PC-3 (cell line): ENCODE measurements at regions not wholly inside any gene's neighbourhood (a gene's known extent, or its start where the extent isn't known, plus 50 kb on each side); places are given as distances from the start of the nearest gene placed in this dataset.

Source experiments
- EZH2 ChIP-seq: fragments of 300-600 bp; sonication (generic); IDR thresholded peaks from one replicate; pipeline ENCODE4 v1.6.1; 2017; ENCODE audit warnings: antibody characterized with exemption, mild to moderate bottlenecking, low read length; ENCODE audit not compliant: unreplicated experiment
- EZH2phosphoT487 ChIP-seq: fragments of 300-600 bp; sonication (generic); IDR thresholded peaks from 2 replicates; pipeline ENCODE4 v1.6.1; 2018; ENCODE audit warnings: mild to moderate bottlenecking, antibody characterized with exemption, low read length, borderline replicate concordance
- TF ChIP-seq, protein P1 (sequence below): fragments of 300-600 bp; sonication (generic); conservative IDR thresholded peaks from 2 replicates; pipeline ENCODE4 v1.5.1; 2017; ENCODE audit warnings: antibody characterized with exemption, low read depth, mild to moderate bottlenecking, low read length

DNA sequence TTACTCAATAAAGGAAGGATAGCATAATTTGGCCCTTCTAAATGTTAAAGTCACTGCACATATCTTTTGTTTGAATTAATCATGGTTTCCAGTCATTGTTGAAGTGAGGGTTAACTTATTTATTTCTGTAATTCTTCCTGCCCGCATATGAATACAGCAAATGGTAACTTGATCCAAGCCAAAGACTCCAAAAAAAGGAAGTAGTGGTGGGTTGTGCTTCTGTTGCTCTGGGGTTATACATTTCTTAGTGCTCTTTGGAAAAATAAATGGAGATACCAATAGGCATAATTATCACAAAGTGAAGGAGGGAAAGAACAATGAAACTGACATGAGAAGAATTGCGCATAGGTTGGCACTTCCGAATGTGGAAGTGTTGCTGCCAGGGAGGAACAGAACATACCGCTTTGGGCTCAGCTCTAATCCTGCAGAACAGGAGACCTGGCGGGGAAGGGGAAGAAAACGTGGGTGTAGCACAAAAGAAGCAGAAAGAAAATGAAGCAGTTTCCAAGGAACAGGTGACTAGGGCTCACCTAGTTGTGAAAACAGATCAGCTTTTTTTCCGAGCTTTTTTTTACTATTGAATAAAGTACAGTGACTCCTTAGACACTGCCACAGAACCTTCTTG, 69.7 kb upstream of the TAF11L2 start:
- TF ChIP-seq, protein P1, sequence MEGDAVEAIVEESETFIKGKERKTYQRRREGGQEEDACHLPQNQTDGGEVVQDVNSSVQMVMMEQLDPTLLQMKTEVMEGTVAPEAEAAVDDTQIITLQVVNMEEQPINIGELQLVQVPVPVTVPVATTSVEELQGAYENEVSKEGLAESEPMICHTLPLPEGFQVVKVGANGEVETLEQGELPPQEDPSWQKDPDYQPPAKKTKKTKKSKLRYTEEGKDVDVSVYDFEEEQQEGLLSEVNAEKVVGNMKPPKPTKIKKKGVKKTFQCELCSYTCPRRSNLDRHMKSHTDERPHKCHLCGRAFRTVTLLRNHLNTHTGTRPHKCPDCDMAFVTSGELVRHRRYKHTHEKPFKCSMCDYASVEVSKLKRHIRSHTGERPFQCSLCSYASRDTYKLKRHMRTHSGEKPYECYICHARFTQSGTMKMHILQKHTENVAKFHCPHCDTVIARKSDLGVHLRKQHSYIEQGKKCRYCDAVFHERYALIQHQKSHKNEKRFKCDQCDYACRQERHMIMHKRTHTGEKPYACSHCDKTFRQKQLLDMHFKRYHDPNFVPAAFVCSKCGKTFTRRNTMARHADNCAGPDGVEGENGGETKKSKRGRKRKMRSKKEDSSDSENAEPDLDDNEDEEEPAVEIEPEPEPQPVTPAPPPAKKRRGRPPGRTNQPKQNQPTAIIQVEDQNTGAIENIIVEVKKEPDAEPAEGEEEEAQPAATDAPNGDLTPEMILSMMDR = no peak
- TF ChIP-seq EZH2phosphoT487 = no peak
- no peak for TF ChIP-seq EZH2
